OCI-LY7 (cell line): ENCODE measurements at regions not wholly inside any gene's neighbourhood (a gene's known extent, or its start where the extent isn't known, plus 50 kb on each side); places are given as distances from the start of the nearest gene placed in this dataset.

Source experiments
- BruUV-seq: library from RNA; stranded (reverse); fragments of 400-500 nt; replicated peaks from 2 replicates; lab custom pipeline; 2021; lab: Mats Ljungman, UMichigan
- CTCF ChIA-PET: fragments of 300-600 bp; sonication (Branson Sonifier 250); formaldehyde crosslinking; loops from one replicate; lab custom pipeline; 2022; ENCODE audit warnings: antibody characterized with exemption; ENCODE audit not compliant: unreplicated experiment; lab: Charles Lee
- POLR2A ChIA-PET: fragments of 300-600 bp; sonication (Branson Sonifier 250); formaldehyde crosslinking; loops from one replicate; lab custom pipeline; 2022; ENCODE audit warnings: antibody characterized with exemption; lab: Charles Lee
- DNase-seq: peaks from one replicate; pipeline ENCODE4 v3.0.0-alpha.2; 2015; ENCODE audit warnings: low spot score
- H2AFZ ChIP-seq: fragments of 200-600 bp; sonication (generic), shearing (Covaris generic); 2 replicates; pipeline ENCODE4 v1.6.1; 2014; ENCODE audit warnings: mild to moderate bottlenecking, antibody characterized with exemption, low read length, moderate library complexity
- H3K27ac ChIP-seq: fragments of 200-600 bp; sonication (generic); 2 replicates; pipeline ENCODE4 v1.5.1; 2014; ENCODE audit warnings: mixed run types, low read depth, mild to moderate bottlenecking, moderate library complexity, low read length, inconsistent platforms; ENCODE audit not compliant: poor library complexity, severe bottlenecking
- H3K36me3 ChIP-seq: fragments of 200-600 bp; sonication (generic); 2 replicates; pipeline ENCODE4 v1.6.1; 2014; ENCODE audit warnings: mild to moderate bottlenecking, antibody characterized with exemption, low read length, moderate library complexity, mixed read lengths; ENCODE audit not compliant: insufficient read depth
- H3K4me1 ChIP-seq: fragments of 200-600 bp; sonication (generic); 2 replicates; pipeline ENCODE4 v1.5.1; 2014; ENCODE audit warnings: mild to moderate bottlenecking, low read length; ENCODE audit not compliant: insufficient read depth, poor library complexity, severe bottlenecking
- H3K4me2 ChIP-seq: fragments of 200-600 bp; sonication (generic); 2 replicates; pipeline ENCODE4 v1.6.1; 2014; ENCODE audit warnings: mild to moderate bottlenecking, low read length
- H3K4me3 ChIP-seq: fragments of 200-600 bp; sonication (generic); 2 replicates; pipeline ENCODE4 v1.5.1; 2014; ENCODE audit warnings: mild to moderate bottlenecking, low read depth, low read length; ENCODE audit not compliant: poor library complexity, severe bottlenecking
- H3K79me2 ChIP-seq: fragments of 200-600 bp; sonication (generic); 2 replicates; pipeline ENCODE4 v1.6.1; 2016; ENCODE audit warnings: low read depth, mild to moderate bottlenecking, low read length, moderate library complexity, mixed read lengths; ENCODE audit not compliant: insufficient read depth
- H3K9me2 ChIP-seq: fragments of 200-600 bp; sonication (generic); 2 replicates; pipeline ENCODE4 v1.6.1; 2016; ENCODE audit warnings: mild to moderate bottlenecking, low read length, mixed read lengths; ENCODE audit not compliant: insufficient read depth
- H3K9me3 ChIP-seq: fragments of 200-600 bp; sonication (generic); 2 replicates; pipeline ENCODE4 v1.6.1; 2014; ENCODE audit warnings: mild to moderate bottlenecking, mixed run types, low read length, mixed read lengths
- H4K20me1 ChIP-seq: fragments of 200-600 bp; sonication (generic); 2 replicates; pipeline ENCODE4 v1.6.1; 2014; ENCODE audit warnings: mild to moderate bottlenecking, antibody characterized with exemption, low read length, moderate library complexity, mixed read lengths; ENCODE audit not compliant: insufficient read depth
- EZH2phosphoT487 ChIP-seq: fragments of 200-600 bp; sonication (generic); IDR thresholded peaks from 2 replicates; pipeline ENCODE4 v1.6.1; 2018; ENCODE audit warnings: low read depth, borderline replicate concordance, mild to moderate bottlenecking, mixed run types, antibody characterized with exemption, low read length, moderate library complexity, mixed read lengths
- intact Hi-C: fragments of 100-400 bp; cut with micrococcal nuclease; formaldehyde crosslinking; loops from one replicate; pipeline ENCODE4 v1.10.0; 2022; ENCODE audit not compliant: unreplicated experiment
- TF ChIP-seq, protein P1 (sequence below): fragments of 200-600 bp; sonication (generic); conservative IDR thresholded peaks from 2 replicates; pipeline ENCODE4 v1.5.1; 2014; ENCODE audit warnings: mild to moderate bottlenecking, antibody characterized with exemption, low read length, moderate library complexity, mixed read lengths

GRCh38 chr15:36218991-36219390 lies 360.4 kb upstream of the CDIN1 start:
- no peaks in the 10 kb centered on the region for H3K4me1 ChIP-seq
- no peak overlapping the region for H3K27ac ChIP-seq
- no peak overlapping the region for H2AFZ ChIP-seq
- no peaks in the 10 kb centered on the region for H3K36me3 ChIP-seq
- H3K4me3 ChIP-seq = no peak overlapping the region
- 0 out of 2 replicates have a peak, but pooled peaks cover 10% of the 10 kb centered on the region for H3K9me3 ChIP-seq
- DNase-seq = no peak
- no peaks in the 10 kb centered on the region for H4K20me1 ChIP-seq
- H3K4me2 ChIP-seq = no peak overlapping the region
- no peak for TF ChIP-seq EZH2phosphoT487
- TF ChIP-seq, protein P1, sequence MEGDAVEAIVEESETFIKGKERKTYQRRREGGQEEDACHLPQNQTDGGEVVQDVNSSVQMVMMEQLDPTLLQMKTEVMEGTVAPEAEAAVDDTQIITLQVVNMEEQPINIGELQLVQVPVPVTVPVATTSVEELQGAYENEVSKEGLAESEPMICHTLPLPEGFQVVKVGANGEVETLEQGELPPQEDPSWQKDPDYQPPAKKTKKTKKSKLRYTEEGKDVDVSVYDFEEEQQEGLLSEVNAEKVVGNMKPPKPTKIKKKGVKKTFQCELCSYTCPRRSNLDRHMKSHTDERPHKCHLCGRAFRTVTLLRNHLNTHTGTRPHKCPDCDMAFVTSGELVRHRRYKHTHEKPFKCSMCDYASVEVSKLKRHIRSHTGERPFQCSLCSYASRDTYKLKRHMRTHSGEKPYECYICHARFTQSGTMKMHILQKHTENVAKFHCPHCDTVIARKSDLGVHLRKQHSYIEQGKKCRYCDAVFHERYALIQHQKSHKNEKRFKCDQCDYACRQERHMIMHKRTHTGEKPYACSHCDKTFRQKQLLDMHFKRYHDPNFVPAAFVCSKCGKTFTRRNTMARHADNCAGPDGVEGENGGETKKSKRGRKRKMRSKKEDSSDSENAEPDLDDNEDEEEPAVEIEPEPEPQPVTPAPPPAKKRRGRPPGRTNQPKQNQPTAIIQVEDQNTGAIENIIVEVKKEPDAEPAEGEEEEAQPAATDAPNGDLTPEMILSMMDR = no peak
- H3K79me2 ChIP-seq = no peaks in the 10 kb centered on the region
- intact Hi-C loops = no loop called here
- CTCF ChIA-PET = no interaction called here
- POLR2A ChIA-PET = no interaction called here
- BruUV-seq = no TSS peak
- H3K9me2 ChIP-seq = no peaks in the 10 kb centered on the region

- intact Hi-C loops = no loop called here
- POLR2A ChIA-PET = no interaction called here
- Histone ChIP-seq H4K20me1 (no peaks in the 10 kb centered on the region), H3K4me1 (no peaks in the 10 kb centered on the region), H3K27ac (no peak overlapping the region), H3K36me3 (no peaks in the 10 kb centered on the region), H3K79me2 (no peaks in the 10 kb centered on the region), H2AFZ (no peak overlapping the region), H3K9me2 (no peaks in the 10 kb centered on the region), H3K4me2 (no peak overlapping the region), H3K4me3 (no peak overlapping the region), H3K9me3 (0 out of 2 replicates have a peak, but pooled peaks cover 10% of the 10 kb centered on the region)
- CTCF ChIA-PET = no interaction called here
- peak; percentile 2 for DNase-seq
- TF ChIP-seq, protein P1 = no peak
- no peak for TF ChIP-seq EZH2phosphoT487
- BruUV-seq = no TSS peak
Observed at GRCh38 chr15:36221992-36222391, 357.4 kb upstream of the CDIN1 start.

- H3K9me2 ChIP-seq = no peaks in the 10 kb centered on the region
- H3K4me3 ChIP-seq = no peak overlapping the region
- H3K79me2 ChIP-seq = no peaks in the 10 kb centered on the region
- ChIA-PET POLR2A (interaction anchor here (0.6 kb wide), 1 partner anchor 121 kb away, joined by 3 read pairs; no protein-coding TSS in a partner anchor), CTCF (no interaction called here)
- H3K36me3 ChIP-seq = no peaks in the 10 kb centered on the region
- intact Hi-C loops = no loop called here
- no peak overlapping the region for H3K27ac ChIP-seq
- no peaks in the 10 kb centered on the region for H4K20me1 ChIP-seq
- TF ChIP-seq EZH2phosphoT487 = no peak
- no peaks in the 10 kb centered on the region for H3K9me3 ChIP-seq
- no peak overlapping the region for H3K4me2 ChIP-seq
- no TSS peak for BruUV-seq
- no peaks in the 10 kb centered on the region for H3K4me1 ChIP-seq
- no peak overlapping the region for H2AFZ ChIP-seq
- no peak for DNase-seq
Observed at GRCh38 chr15:36230776-36231175, 348.6 kb upstream of the CDIN1 start.
